A673 (cell line): ENCODE measurements at regions not wholly inside any gene's neighbourhood (a gene's known extent, or its start where the extent isn't known, plus 50 kb on each side); places are given as distances from the start of the nearest gene placed in this dataset.

Experiments used
- BruUV-seq: library from RNA; stranded (reverse); fragments of 400-500 nt; replicated peaks from 2 replicates; lab custom pipeline; 2021; lab: Mats Ljungman, UMichigan
- CTCF ChIA-PET: fragments of 300-600 bp; sonication (Branson Sonifier 250); formaldehyde crosslinking; loops from one replicate; lab custom pipeline; 2022; ENCODE audit warnings: antibody characterized with exemption; lab: Charles Lee
- POLR2A ChIA-PET: fragments of 300-600 bp; sonication (Branson Sonifier 250); formaldehyde crosslinking; loops from one replicate; lab custom pipeline; 2022; ENCODE audit warnings: antibody characterized with exemption; ENCODE audit not compliant: low non-redundant PET; lab: Charles Lee
- DNase-seq: peaks from one replicate; pipeline ENCODE4 v3.0.0-alpha.2; 2015; ENCODE audit warnings: low spot score
- H3K27ac ChIP-seq: fragments of 200-600 bp; sonication (generic); 2 replicates; pipeline ENCODE4 v1.5.1; 2016; ENCODE audit warnings: mixed run types, low read depth, mild to moderate bottlenecking, mixed read lengths, antibody characterized with exemption, low read length; ENCODE audit not compliant: poor library complexity, severe bottlenecking
- H3K27me3 ChIP-seq: fragments of 200-600 bp; sonication (generic); replicated peaks from 2 replicates; pipeline ENCODE4 v1.6.1; 2017; ENCODE audit warnings: mixed run types, low read depth, mild to moderate bottlenecking, mixed read lengths, antibody characterized with exemption, low read length; ENCODE audit not compliant: insufficient read depth, poor library complexity
- H3K36me3 ChIP-seq: fragments of 200-600 bp; sonication (generic); 2 replicates; pipeline ENCODE4 v1.6.1; 2016; ENCODE audit warnings: mixed run types, mild to moderate bottlenecking, mixed read lengths, antibody characterized with exemption, low read length; ENCODE audit not compliant: insufficient read depth, poor library complexity, severe bottlenecking
- H3K4me1 ChIP-seq: fragments of 200-600 bp; sonication (generic); 2 replicates; pipeline ENCODE4 v1.6.1; 2017; ENCODE audit warnings: mixed run types, mild to moderate bottlenecking, mixed read lengths, antibody characterized with exemption, low read length; ENCODE audit not compliant: insufficient read depth, poor library complexity, severe bottlenecking
- H3K4me3 ChIP-seq: fragments of 200-600 bp; sonication (generic); 2 replicates; pipeline ENCODE4 v1.5.1; 2016; ENCODE audit warnings: low read depth, mixed run types, mild to moderate bottlenecking, mixed read lengths, low read length; ENCODE audit not compliant: poor library complexity, severe bottlenecking
- H3K9me3 ChIP-seq: fragments of 200-600 bp; sonication (generic); 2 replicates; pipeline ENCODE4 v1.6.1; 2016; ENCODE audit warnings: mixed run types, low read depth, mild to moderate bottlenecking, mixed read lengths, antibody characterized with exemption, low read length; ENCODE audit not compliant: poor library complexity, severe bottlenecking
- EZH2 ChIP-seq: fragments of 200-600 bp; sonication (generic); IDR thresholded peaks from 2 replicates; pipeline ENCODE4 v1.6.1; 2017; ENCODE audit warnings: borderline replicate concordance, low read depth, mild to moderate bottlenecking, mixed read lengths, antibody characterized with exemption, low read length; ENCODE audit not compliant: poor library complexity, severe bottlenecking
- intact Hi-C: fragments of 100-400 bp; cut with micrococcal nuclease; formaldehyde crosslinking; loops from one replicate; pipeline ENCODE4 v1.10.0; 2022; ENCODE audit not compliant: unreplicated experiment
- TF ChIP-seq, protein P1 (sequence below): fragments of 300-800, 200-600 bp; sonication (generic); conservative IDR thresholded peaks from 2 replicates; pipeline ENCODE4 v1.5.1; 2017; ENCODE audit warnings: low read depth, mild to moderate bottlenecking, antibody characterized with exemption, low read length, moderate library complexity, mixed read lengths

DNA sequence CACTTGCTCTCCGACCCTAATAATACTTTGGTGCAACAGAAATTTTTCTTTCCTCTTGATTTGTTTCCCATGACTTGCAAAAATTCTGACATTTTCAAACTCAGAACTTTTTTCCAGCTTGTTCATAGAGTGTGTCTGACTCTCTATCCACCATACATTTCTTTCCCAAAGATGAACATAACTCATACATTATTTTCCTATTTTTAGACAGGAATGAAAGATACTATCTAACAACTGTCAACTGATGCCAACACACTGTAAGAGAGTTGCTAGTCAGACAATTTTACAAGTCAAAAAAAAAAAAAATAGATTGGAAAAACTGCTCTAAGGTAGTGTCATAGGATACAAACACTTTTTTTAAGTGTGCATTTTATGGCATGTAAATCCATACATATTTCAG is 1001.0 kb upstream of the WWC1 start:
- H3K27ac ChIP-seq: no peak overlapping the region
- no peaks in the 10 kb centered on the region for H3K27me3 ChIP-seq
- H3K4me1 ChIP-seq: peaks cover 15% of the 10 kb centered on the region
- no peaks in the 10 kb centered on the region for H3K36me3 ChIP-seq
- H3K4me3 ChIP-seq: no peak overlapping the region
- CTCF ChIA-PET: no interaction called here
- BruUV-seq: no TSS peak
- POLR2A ChIA-PET: no interaction called here
- TF ChIP-seq EZH2: no peak
- TF ChIP-seq, protein P1, sequence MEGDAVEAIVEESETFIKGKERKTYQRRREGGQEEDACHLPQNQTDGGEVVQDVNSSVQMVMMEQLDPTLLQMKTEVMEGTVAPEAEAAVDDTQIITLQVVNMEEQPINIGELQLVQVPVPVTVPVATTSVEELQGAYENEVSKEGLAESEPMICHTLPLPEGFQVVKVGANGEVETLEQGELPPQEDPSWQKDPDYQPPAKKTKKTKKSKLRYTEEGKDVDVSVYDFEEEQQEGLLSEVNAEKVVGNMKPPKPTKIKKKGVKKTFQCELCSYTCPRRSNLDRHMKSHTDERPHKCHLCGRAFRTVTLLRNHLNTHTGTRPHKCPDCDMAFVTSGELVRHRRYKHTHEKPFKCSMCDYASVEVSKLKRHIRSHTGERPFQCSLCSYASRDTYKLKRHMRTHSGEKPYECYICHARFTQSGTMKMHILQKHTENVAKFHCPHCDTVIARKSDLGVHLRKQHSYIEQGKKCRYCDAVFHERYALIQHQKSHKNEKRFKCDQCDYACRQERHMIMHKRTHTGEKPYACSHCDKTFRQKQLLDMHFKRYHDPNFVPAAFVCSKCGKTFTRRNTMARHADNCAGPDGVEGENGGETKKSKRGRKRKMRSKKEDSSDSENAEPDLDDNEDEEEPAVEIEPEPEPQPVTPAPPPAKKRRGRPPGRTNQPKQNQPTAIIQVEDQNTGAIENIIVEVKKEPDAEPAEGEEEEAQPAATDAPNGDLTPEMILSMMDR: no peak
- DNase-seq: no peak
- H3K9me3 ChIP-seq: no peaks in the 10 kb centered on the region
- intact Hi-C loops: no loop called here

DNA sequence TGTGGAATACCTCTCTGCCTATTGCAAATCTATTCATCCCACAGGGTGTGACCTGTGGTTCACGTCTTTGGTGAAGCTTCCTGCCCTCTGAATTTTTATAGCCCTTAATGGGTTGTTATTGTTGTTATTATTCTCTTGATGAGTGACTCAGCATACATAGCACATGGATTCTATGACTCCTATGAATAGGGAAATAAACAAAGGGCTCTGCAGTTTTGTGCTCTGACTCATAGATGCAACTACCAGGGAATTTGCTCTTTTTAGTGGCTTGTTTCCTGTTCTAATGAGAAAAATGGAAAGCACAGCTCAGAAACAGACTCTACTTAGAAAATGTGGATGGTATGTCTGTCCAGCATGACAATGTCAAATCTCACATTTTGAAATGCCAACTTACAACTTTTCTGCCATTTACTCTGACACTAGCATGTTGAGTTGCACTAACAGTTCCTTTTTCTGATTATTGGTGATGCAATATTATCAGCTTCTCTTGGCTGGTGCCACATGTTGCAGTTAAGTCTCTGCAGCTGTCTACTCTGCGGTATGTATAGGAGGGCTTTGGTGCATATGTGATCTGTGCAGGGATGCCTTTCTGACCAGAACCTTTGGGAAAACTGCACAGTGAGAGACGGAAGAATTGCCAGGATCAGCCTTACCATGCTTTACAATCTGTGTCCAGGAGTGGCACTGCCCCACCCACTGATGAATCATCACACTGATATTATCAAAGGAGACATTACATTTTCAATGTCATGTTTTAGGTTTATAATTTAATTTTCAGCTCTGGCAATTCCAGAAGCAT is 996.4 kb upstream of the WWC1 start:
- intact Hi-C loops: no loop called here

DNA sequence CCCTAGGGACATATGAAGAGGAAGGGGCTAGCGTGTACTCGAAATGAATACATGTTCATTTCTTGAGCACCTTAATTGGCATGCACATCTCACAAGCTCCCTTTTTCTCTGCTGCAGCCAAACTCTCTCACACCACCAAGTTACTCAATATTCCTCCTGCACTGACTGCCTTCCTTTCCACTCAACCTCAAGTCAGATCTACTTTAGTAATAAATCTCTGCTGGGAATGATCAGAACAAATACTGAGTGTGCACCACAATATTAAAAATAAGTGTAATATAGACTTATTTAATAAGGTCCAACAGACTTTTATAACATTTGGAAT is 995.8 kb upstream of the WWC1 start:
- Histone ChIP-seq H3K27me3 (no peaks in the 10 kb centered on the region), H3K27ac (peak overlapping the region; percentile 64), H3K36me3 (no peaks in the 10 kb centered on the region), H3K9me3 (no peaks in the 10 kb centered on the region), H3K4me3 (no peak overlapping the region), H3K4me1 (peaks cover 28% of the 10 kb centered on the region)
- intact Hi-C loops: no loop called here
- no peak for TF ChIP-seq EZH2
- TF ChIP-seq, protein P1: no peak
- POLR2A ChIA-PET: no interaction called here
- CTCF ChIA-PET: interaction anchor here (0.6 kb wide), 1 partner anchor 1485 kb away, joined by 6 read pairs; no protein-coding TSS in a partner anchor
- no peak for DNase-seq
- BruUV-seq: no TSS peak

More for the DNA sequence above, 996.4 kb upstream of the WWC1 start:
- ChIA-PET POLR2A (no interaction called here), CTCF (interaction anchor here (0.6 kb wide), 1 partner anchor 1485 kb away, joined by 6 read pairs; no protein-coding TSS in a partner anchor)
- Histone ChIP-seq H3K9me3 (no peaks in the 10 kb centered on the region), H3K36me3 (no peaks in the 10 kb centered on the region), H3K4me3 (no peak overlapping the region), H3K27me3 (no peaks in the 10 kb centered on the region), H3K27ac (peak overlapping the region; percentile 64), H3K4me1 (peaks cover 28% of the 10 kb centered on the region)
- TF ChIP-seq, protein P1: no peak
- TF ChIP-seq EZH2: no peak
- BruUV-seq: no TSS peak
- peak; percentile 90 for DNase-seq
